HG03460 (cell line): ENCODE measurements at regions not wholly inside any gene's neighbourhood (a gene's known extent, or its start where the extent isn't known, plus 50 kb on each side); places are given as distances from the start of the nearest gene placed in this dataset.
"Not testable (repeated sequence)": the region's sequence is repeated elsewhere in the genome, so short reads cannot be mapped to it uniquely, and the experiment has no call there.

Experiments
- ATAC-seq: cut with Tn5 transposase; IDR thresholded peaks from one replicate; pipeline ENCODE4 v1.9.1; 2021; ENCODE audit not compliant: unreplicated experiment

DNA sequence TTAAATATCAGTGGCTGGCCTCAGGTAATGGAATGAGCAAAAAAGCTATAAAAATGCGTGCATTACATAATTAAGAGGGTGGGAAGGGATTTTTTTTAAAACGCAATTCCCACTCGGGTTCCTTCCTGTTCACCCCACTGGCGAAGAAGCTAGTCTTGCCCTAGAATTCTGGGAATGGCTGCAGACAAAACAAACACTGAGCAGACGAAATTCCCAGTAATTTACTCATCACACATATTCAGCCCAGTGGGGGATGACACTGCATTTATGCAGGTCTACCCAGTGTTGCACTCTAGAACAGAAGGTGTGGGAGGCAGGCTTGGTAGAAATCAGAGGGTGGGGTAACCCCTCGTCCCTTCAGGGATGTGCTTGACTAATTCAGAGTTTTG lies 2695.0 kb upstream of the DEFB115 start:
- no peak for ATAC-seq

DNA sequence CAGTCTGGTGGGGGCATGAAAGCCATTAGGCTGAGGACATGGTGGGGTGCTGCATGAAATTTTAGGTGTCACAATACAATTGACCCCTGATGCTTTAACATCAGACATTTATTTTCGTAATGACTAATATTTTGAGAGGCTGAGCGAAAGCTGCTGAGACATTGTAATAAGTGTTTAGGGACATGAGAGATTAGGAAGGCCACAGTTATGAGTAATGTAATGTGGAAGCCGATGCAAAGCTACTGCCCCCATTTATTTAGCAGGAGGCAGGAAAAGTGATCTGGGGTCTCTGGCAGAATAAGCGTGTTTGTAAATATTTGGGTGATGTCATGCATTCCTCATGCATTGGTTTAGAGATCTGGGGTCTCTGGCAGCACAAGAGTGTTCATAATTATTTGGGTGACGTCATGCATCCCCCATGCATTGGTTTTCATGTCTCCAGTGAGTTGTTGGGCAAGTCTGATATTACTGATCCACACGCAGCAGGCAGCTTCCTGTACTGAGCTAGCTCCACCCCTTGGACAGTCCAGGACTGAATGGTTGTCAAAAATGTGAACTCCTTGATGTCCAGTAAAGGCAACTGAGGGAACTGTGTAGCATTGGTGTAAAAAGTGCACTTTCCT lies 2694.5 kb upstream of the DEFB115 start:
- not testable (repeated sequence) for ATAC-seq

DNA sequence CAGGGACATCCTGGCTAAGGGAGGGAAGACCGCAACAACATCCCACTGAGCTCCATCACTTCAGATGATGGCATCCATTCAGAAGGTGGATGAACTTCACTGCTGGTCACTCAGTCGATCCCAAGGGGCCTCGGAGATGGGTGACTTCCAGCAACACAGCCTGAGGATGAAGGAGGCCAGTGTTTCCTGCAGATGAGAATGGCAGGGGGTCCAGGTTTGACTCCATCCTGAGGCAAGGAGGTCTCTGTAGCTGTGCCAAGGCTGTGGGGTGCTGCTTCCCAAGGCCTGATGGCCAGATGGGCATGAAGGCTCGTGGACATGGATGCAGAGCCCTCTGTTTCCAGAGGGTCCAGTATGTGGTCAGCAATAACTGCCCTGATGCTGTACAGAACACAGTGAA lies 2693.4 kb upstream of the DEFB115 start:
- not testable (repeated sequence) for ATAC-seq

DNA sequence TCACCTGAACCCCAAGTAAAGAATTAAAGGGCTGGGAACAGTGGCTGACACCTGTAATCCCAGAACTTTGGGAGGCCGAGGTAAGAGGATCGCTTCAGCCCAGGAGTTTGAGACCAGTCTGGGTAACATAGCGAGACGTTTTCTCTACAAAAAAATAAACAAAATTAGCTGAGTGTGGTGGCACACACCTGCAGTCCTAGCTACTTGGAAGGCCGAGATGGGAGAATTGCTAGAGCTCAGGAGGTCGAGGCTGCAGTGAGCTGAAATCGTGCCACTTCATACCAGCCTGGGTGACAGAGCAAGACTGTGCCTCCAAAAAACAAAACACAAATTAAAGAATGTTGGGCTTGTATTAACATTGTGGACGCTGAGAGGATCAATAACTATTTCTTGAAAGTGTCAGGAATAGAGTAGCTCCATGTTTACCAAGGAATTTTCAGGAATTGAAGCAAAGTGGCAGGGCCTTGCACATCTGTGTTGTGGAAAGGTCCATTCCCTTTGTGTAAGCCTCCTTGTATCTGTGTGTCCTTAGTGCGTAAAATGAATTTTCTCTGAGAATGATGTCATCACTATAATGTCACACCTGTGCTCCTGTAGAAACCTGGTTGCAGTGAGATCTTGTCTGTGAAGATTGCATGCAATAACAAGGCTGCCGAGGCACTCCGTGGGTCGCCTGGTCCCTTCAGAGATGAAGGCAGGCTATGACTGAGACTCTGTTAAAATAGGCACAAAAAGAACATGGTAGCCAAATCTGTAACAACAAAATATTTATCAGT lies 2692.6 kb upstream of the DEFB115 start:
- not testable (repeated sequence) for ATAC-seq

DNA sequence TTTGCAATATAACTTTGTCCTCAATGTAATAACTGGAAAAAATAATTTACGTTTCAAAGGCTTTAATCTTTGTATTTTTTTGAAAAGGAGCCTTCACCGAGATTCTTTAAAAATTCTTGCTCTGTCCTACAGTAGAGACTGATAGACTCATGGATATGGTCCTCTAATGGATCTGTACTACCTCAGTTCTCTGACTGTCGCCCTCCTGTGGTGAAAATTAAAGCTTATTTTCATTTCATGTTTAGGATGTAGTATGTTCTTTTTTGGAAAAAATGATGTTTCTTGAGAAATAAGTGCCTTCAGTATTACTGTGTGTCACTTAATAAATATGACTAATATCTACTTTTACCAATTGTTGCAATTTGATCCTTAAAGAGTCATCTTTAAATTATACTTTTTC lies 2681.5 kb upstream of the DEFB115 start:
- not testable (repeated sequence) for ATAC-seq

DNA sequence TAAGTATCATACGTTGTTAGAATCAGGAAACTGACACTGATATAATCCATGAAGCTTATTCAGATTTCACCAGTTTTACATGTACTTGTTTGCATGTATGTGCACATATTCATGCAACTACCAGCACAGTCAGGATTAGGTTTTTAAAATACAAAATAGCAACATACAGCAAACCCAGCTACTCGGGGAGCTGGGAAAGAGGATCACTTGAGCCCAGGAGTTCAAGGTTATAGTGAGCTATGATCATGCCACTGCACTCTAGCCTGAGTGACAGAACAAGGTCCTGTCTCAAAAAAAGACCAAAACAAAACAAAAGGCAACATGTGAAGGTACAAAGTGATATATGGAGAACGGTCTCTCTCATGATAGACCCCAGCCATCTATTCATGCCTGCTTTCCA lies 2665.8 kb upstream of the DEFB115 start:
- ATAC-seq = not testable (repeated sequence)

DNA sequence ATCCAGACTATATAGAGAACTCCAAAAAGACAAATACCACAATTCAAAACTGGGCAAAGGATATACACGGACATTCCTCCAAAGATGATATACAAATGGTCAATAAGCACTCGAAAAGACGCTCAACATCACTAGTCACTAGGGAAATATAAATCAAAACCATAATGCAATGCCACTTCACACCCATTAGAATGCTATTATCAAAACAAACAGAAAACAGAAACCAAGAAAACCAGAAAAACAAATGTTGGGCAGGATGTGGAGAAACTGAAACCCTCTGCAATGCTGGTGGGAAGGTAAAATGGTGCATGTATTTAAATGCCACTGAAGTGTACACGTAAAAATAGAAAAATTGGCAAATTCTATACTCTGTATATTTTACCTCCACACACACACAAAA lies 2664.1 kb upstream of the DEFB115 start:
- not testable (repeated sequence) for ATAC-seq

DNA sequence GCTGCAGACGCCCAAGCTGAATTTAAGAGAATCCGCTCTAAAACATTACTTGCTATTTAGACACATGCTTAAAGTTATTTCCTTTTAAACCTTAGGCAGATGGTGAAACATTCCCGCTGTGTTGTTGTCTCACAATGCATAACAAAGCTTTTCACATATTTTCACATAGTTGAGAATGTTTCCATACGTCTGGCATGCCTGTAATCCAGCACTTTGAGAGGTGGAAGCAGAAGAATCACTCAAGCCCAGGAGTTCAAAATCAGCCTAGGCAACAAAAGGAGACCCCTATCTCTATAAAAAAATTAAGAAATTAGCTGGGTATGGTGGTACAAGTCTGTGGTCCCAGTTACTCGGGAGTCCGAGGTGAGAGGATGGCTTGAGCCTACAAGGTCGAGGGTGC lies 2663.0 kb upstream of the DEFB115 start:
- not testable (repeated sequence) for ATAC-seq

DNA sequence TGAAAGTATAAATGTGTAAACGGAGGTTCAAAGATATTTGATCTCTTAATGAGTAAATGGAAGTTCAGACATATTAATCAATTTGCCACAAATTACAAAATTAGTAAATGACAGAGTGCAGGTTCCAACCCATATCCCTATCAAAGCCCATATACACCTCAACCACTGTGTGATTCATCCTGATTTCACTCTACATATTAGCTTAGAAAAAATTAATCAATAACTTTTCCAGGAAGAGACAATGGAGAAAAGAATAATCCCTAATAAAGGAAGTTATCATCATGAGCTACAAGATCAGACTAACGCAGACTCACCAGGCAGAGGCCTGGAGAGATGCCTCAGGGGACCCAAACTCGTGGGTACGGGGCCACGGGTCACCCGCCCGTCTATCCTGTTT lies 2655.5 kb upstream of the DEFB115 start:
- ATAC-seq = not testable (repeated sequence)

DNA sequence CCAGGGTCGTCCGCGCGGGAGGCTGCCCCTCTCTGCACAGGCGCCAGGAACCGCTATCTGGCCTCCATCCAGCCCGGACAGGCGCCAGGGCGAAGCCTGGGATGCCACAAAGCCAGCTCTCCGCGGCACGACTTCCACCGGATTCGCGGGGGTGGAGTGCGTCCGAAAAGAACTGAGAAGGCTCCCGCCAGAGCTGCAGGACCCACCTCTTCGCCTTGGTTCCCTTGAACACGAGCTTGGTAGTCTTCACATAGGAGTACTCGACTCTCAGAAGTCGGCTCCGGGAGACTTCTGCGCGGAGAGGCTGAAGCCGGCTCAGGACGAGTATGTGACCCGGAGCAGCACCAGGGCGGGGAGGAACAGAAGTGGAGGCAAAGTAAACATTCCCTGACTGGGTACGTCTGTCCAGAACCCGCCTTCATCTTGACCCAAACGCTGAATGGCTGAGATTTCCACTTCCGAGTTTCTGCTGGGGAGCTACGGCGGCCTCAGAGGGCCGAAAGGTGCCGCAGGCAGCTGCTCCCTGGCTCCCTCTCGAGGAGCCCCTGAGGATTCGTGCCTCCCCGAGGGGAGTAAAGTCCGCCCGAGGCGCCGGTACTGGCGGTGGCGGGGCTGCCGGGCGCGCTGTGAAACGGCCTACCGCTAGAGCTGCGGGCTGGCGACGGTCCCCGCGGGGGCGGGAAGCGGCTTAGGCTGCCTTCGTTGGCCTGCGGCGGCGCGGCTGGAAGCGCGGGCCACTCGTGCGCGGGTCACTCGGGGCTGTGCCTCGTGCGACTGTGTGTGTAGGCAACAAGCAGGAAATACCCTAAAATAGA lies 2654.9 kb upstream of the DEFB115 start:
- ATAC-seq = peak; percentile 99

DNA sequence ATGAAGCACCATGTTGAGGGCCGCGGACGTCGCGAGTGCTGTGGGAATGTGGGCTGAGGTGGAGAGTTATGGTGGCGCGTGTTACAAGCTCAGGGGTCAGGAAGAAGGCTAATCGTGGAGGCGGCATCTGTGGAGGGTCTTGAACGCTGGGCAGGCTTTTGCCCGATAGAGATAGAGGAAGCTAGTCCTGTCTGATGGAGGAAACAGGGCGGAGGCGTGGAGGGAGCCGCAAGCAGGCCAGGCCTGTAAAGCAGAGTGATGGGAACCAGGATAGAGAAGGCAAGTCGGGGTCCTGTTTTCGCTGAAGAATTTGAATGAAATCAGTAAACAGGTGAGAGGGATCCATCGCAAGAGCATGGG lies 2654.3 kb upstream of the DEFB115 start:
- ATAC-seq = not testable (repeated sequence)

DNA sequence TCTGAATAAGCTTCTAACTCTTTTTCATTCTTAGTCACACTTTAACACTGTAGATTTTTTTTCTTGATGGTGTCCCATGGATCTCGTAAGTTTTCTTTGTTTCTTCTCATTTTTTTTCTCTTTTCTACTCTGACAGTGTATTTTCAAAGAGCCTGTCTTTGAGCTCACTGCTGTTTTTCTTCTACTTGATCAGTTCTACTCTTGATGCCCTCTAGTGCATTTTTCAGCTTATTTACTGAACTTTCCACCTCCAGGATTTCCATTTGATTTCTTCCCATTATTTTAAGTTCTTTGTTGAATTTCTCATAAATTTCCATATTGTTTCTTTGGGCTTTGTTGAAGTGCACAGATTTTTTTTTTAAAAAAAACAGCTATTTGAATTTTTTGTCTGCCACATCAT lies 2641.1 kb upstream of the DEFB115 start:
- no peak for ATAC-seq

DNA sequence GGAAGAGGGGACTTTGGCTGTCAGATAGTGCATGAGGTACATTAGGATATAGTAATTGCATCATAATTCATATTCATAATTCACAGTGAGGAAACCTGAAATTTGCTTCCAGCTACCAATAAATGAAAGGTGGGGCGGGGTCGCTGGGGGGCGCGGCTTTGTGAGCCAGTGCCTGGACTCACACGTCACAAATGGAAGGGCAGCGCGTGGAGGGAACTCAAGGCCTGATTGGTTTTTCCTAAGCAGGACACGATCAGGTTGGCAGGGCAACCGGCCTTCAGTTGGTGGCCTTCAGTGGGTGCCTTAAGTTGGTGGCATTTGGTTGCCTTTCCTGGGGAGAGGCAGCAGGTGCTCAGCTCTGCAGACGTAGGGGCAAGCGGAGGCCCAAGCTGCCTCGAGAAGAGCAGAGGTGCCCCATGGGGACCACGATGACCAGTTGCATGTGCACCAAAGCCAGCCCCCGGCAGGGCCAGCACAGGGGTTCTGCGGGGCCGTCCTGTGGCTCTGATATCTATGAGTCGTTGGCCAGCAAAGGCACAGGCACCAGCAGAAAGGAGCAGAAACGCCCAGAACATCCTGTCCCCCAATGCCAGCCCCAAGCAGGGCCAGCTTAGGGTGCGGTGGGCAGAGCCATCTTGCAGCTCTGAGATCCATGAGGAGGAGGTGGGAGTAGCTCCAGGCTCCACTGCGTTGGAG lies 2637.4 kb upstream of the DEFB115 start:
- not testable (repeated sequence) for ATAC-seq

DNA sequence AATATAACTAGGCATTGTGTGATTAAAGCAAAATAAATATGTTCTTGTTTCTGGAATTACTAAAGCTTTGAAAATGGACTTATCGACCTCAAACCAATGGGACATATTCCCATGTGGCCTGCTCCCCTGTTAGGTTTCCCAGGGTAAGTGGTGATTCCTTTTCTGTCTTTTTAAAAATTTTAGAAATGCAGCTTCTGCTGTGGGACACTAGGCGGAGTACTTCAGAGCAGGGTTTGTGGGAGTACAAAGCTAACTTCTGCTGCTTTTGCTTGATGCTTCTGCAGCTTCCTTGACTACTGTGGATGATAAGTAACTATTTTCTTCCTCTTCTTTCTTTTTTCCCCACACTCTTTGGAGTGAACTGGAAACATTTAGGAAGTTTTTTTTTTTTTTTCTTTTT lies 2632.4 kb upstream of the DEFB115 start:
- not testable (repeated sequence) for ATAC-seq

DNA sequence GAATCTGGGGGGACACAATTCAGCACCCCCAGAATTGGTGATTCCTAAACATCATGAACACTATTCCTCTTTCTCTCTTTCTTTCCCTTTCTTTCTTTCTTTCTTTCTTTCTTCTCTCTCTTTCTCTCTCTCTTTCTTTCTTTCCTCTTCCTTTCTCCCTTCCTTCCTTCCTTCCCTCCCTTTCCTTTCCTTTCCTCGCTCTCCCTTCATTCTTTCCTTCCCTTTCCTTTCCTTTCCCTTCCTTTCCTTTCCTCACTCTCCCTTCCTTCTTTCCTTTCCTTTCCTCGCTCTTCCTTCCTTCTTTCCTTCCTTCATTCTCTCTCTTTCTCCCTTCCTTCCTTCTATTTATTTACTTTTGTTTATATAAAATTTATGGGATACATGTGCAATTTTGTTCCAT lies 2616.6 kb upstream of the DEFB115 start:
- not testable (repeated sequence) for ATAC-seq
